GM23248 (cell line): ENCODE measurements at regions not wholly inside any gene's neighbourhood (a gene's known extent, or its start where the extent isn't known, plus 50 kb on each side); places are given as distances from the start of the nearest gene placed in this dataset.

Source experiments
- DNase-seq: peaks from one replicate; pipeline ENCODE4 v3.0.0-alpha.2; 2015
- H2AFZ ChIP-seq: fragments of 200-600 bp; sonication (generic); 2 replicates; pipeline ENCODE4 v1.6.1; 2016; ENCODE audit warnings: antibody characterized with exemption
- H3F3A ChIP-seq: fragments of 200-600 bp; sonication (generic); 2 replicates; pipeline ENCODE4 v1.6.1; 2016; ENCODE audit warnings: mild to moderate bottlenecking, antibody characterized with exemption, mixed run types; ENCODE audit not compliant: insufficient read depth
- H3K27ac ChIP-seq: fragments of 200-600 bp; sonication (generic); 2 replicates; pipeline ENCODE4 v1.5.1; 2016; ENCODE audit warnings: mild to moderate bottlenecking
- H3K27me3 ChIP-seq: fragments of 200-600 bp; sonication (generic); replicated peaks from 2 replicates; pipeline ENCODE4 v1.6.1; 2016; ENCODE audit warnings: mild to moderate bottlenecking; ENCODE audit not compliant: insufficient read depth
- H3K36me3 ChIP-seq: fragments of 200-600 bp; sonication (generic); 2 replicates; pipeline ENCODE4 v1.6.1; 2016; ENCODE audit warnings: low read depth, mild to moderate bottlenecking
- H3K4me1 ChIP-seq: fragments of 200-600 bp; sonication (generic); 2 replicates; pipeline ENCODE4 v1.6.1; 2016; ENCODE audit warnings: mild to moderate bottlenecking; ENCODE audit not compliant: insufficient read depth
- H3K4me2 ChIP-seq: fragments of 200-600 bp; sonication (generic); one replicate; pipeline ENCODE4 v1.6.1; 2016; ENCODE audit warnings: mild to moderate bottlenecking; ENCODE audit not compliant: unreplicated experiment
- H3K4me3 ChIP-seq: fragments of 200-600 bp; sonication (generic); 2 replicates; pipeline ENCODE4 v1.5.1; 2016; ENCODE audit warnings: mild to moderate bottlenecking
- H3K79me2 ChIP-seq: fragments of 200-600 bp; sonication (generic); 2 replicates; pipeline ENCODE4 v1.6.1; 2016; ENCODE audit warnings: mild to moderate bottlenecking; ENCODE audit not compliant: insufficient read depth
- H3K9ac ChIP-seq: fragments of 200-600 bp; sonication (generic); 2 replicates; pipeline ENCODE4 v1.6.1; 2016; ENCODE audit warnings: mild to moderate bottlenecking
- H3K9me2 ChIP-seq: fragments of 200-600 bp; sonication (generic); 2 replicates; pipeline ENCODE4 v1.6.1; 2016; ENCODE audit warnings: mixed run types, mild to moderate bottlenecking, moderate library complexity; ENCODE audit not compliant: insufficient read depth
- H3K9me3 ChIP-seq: fragments of 200-600 bp; sonication (generic); one replicate; pipeline ENCODE4 v1.6.1; 2017; ENCODE audit warnings: low read depth
- H4K20me1 ChIP-seq: fragments of 200-600 bp; sonication (generic); 2 replicates; pipeline ENCODE4 v1.6.0; 2016; ENCODE audit not compliant: insufficient read depth
- EZH2 ChIP-seq: fragments of 200-600 bp; sonication (generic); IDR thresholded peaks from 2 replicates; pipeline ENCODE4 v1.6.1; 2018; ENCODE audit warnings: antibody characterized with exemption, mild to moderate bottlenecking; ENCODE audit not compliant: insufficient read depth, poor library complexity, severe bottlenecking
- EZH2phosphoT487 ChIP-seq: fragments of 200-600 bp; sonication (generic); IDR thresholded peaks from 2 replicates; pipeline ENCODE4 v1.6.1; 2018; ENCODE audit warnings: antibody characterized with exemption, moderate library complexity, mild to moderate bottlenecking, low read depth; ENCODE audit not compliant: insufficient read depth
- WGBS, 2 experiments: methylation state at CpG; one replicate each; pipeline ENCODE4 v1.1.6; 2015 to 2017; ENCODE audit warnings: low lambda C conversion rate in 2 of 2, low coverage in 1 of 2; ENCODE audit errors: missing lambda C conversion rate in 2 of 2; 5-methylcytosine and 5-hydroxymethylcytosine counted together
- in situ Hi-C: fragments of 300-500 bp; cut with MboI; formaldehyde crosslinking; loops from 2 replicates; pipeline ENCODE4 v1.15.0; 2020

- in situ Hi-C loops: no loop called here
Observed at GRCh38 chr1:177772386-177772960, 197.4 kb downstream of the SEC16B start.

GRCh38 chr1:177771688-177772087, 198.2 kb downstream of the SEC16B start:
- no peak for DNase-seq
- H3K36me3 ChIP-seq: no peaks in the 10 kb centered on the region
- WGBS, 2 experiments: 59 to 62% methylated on average over 2 of the region's 2 CpGs
- H3K4me2 ChIP-seq: no peak overlapping the region
- H3K79me2 ChIP-seq: no peaks in the 10 kb centered on the region
- no peaks in the 10 kb centered on the region for H3K27me3 ChIP-seq
- H3K4me1 ChIP-seq: no peaks in the 10 kb centered on the region
- no peaks in the 10 kb centered on the region for H4K20me1 ChIP-seq
- no peak overlapping the region for H3K4me3 ChIP-seq
- no peaks in the 10 kb centered on the region for H3K9me2 ChIP-seq
- H3F3A ChIP-seq: no peaks in the 10 kb centered on the region
- H3K9me3 ChIP-seq: no peaks in the 10 kb centered on the region
- in situ Hi-C loops: no loop called here
- H3K9ac ChIP-seq: no peak overlapping the region
- TF ChIP-seq EZH2 (no peak), EZH2phosphoT487 (no peak)
- no peak overlapping the region for H3K27ac ChIP-seq
- H2AFZ ChIP-seq: no peak overlapping the region

More at GRCh38 chr1:177772386-177772960, 197.4 kb downstream of the SEC16B start:
- Histone ChIP-seq H3K9ac (no peak overlapping the region), H3K36me3 (no peaks in the 10 kb centered on the region), H3F3A (no peaks in the 10 kb centered on the region), H3K4me2 (no peak overlapping the region), H3K27ac (no peak overlapping the region), H3K27me3 (no peaks in the 10 kb centered on the region), H3K79me2 (no peaks in the 10 kb centered on the region), H4K20me1 (no peaks in the 10 kb centered on the region), H3K9me3 (no peaks in the 10 kb centered on the region), H3K4me3 (no peak overlapping the region), H3K9me2 (no peaks in the 10 kb centered on the region), H2AFZ (no peak overlapping the region), H3K4me1 (no peaks in the 10 kb centered on the region)
- TF ChIP-seq EZH2 (no peak), EZH2phosphoT487 (no peak)
- WGBS, 2 experiments: 26 to 38% methylated on average over 3 of the region's 3 CpGs
- peak; percentile 14 for DNase-seq

- Histone ChIP-seq H3K27me3 (no peaks in the 10 kb centered on the region), H3K36me3 (no peaks in the 10 kb centered on the region), H3K9ac (no peak overlapping the region), H3K4me3 (no peak overlapping the region), H2AFZ (no peak overlapping the region), H3F3A (no peaks in the 10 kb centered on the region), H3K4me1 (no peaks in the 10 kb centered on the region), H3K79me2 (no peaks in the 10 kb centered on the region), H3K9me3 (no peaks in the 10 kb centered on the region), H3K4me2 (no peak overlapping the region), H3K9me2 (no peaks in the 10 kb centered on the region), H3K27ac (no peak overlapping the region), H4K20me1 (no peaks in the 10 kb centered on the region)
- in situ Hi-C loops: no loop called here
- DNase-seq: no peak
- no peak for TF ChIP-seq EZH2phosphoT487
- TF ChIP-seq EZH2: no peak
Observed at GRCh38 chr1:177770096-177770495, 199.8 kb downstream of the SEC16B start.

GRCh38 chr1:177755851-177756560, 213.9 kb downstream of the SEC16B start:
- Histone ChIP-seq H3K9me2 (no peaks in the 10 kb centered on the region), H3K4me3 (no peak overlapping the region), H3K4me2 (no peak overlapping the region), H4K20me1 (no peaks in the 10 kb centered on the region), H3F3A (no peaks in the 10 kb centered on the region), H3K27me3 (peaks cover 12% of the 10 kb centered on the region; the same call in 1 of the 2 replicates), H2AFZ (no peak overlapping the region), H3K9me3 (no peaks in the 10 kb centered on the region), H3K27ac (no peak overlapping the region), H3K36me3 (no peaks in the 10 kb centered on the region), H3K4me1 (no peaks in the 10 kb centered on the region), H3K79me2 (no peaks in the 10 kb centered on the region), H3K9ac (no peak overlapping the region)
- in situ Hi-C loops: no loop called here
- 9 to 11% methylated on average over 7 of the region's 7 CpGs for WGBS, 2 experiments
- DNase-seq: no peak
- no peak for TF ChIP-seq EZH2
- no peak for TF ChIP-seq EZH2phosphoT487
